K562 (cell line): ENCODE measurements at regions not wholly inside any gene's neighbourhood (a gene's known extent, or its start where the extent isn't known, plus 50 kb on each side); places are given as distances from the start of the nearest gene placed in this dataset.

Experiments
- ATAC-seq: fragments of 200-7000 bp; cut with Tn5 transposase; 3 replicates; pipeline ENCODE4 v1.9.1; 2020; ENCODE audit warnings: moderate library complexity
- BruUV-seq: library from RNA; stranded (reverse); fragments of 400-500 nt; replicated peaks from 2 replicates; lab custom pipeline; 2021; lab: Mats Ljungman, UMichigan
- CTCF ChIA-PET: fragments of 300-600 bp; formaldehyde crosslinking; extraction: SDS; loops from one replicate; lab custom pipeline; 2021; ENCODE audit warnings: low intra/inter-chr PET ratio; lab: Yijun Ruan, JAX
- POLR2A ChIA-PET: fragments of 300-600, 350-650 bp; sonication (Branson Sonifier 250); formaldehyde crosslinking; extraction: SDS; loops from one replicate; lab custom pipeline; 2021; ENCODE audit warnings: antibody characterized with exemption, inconsistent platforms; lab: Yijun Ruan, JAX
- DNase-seq, 4 experiments: peaks; one replicate each; pipeline versions ENCODE4 v3.0.0 to v3.0.0-alpha.2; 2011 to 2018; ENCODE audit warnings: low spot score in 3 of 4, mixed read lengths in 3 of 4; ENCODE audit errors: extremely low read depth in 1 of 4
- FAIRE-seq: peaks from 2 replicates; lab custom pipeline; 2011; peaks lifted over from hg19 to GRCh38; lab: Jason Lieb, UNC
- H2AFZ ChIP-seq: 2 replicates; pipeline ENCODE4 v1.6.0; 2011; ENCODE audit warnings: low read depth, low read length, control low read depth, inconsistent platforms
- H3K27ac ChIP-seq: fragments of 200-600 bp; 3 replicates; pipeline ENCODE4 v1.8.0; 2011; ENCODE audit warnings: low read depth, mild to moderate bottlenecking, control low read depth, inconsistent platforms, low read length, moderate library complexity, mixed read lengths; ENCODE audit errors: extremely low read depth
- H3K27me3 ChIP-seq, 2 experiments: fragments of 300-600 bp in 1 of 2; 2 replicates in 1 of 2; 3 replicates in 1 of 2; pipeline versions ENCODE4 v1.6.0 to v1.8.0; 2011; ENCODE audit warnings: inconsistent platforms in 2 of 2, low read length in 2 of 2, mild to moderate bottlenecking in 1 of 2, mixed read lengths in 1 of 2, moderate library complexity in 1 of 2; ENCODE audit not compliant: control insufficient read depth in 2 of 2, insufficient read depth in 2 of 2
- H3K36me3 ChIP-seq: fragments of 300-600 bp; 3 replicates; pipeline ENCODE4 v1.8.0; 2011; ENCODE audit warnings: mild to moderate bottlenecking, low read length, inconsistent platforms; ENCODE audit not compliant: control insufficient read depth, insufficient read depth
- H3K4me1 ChIP-seq, 2 experiments: fragments of 200-600 bp in 1 of 2; replicated peaks in 1 of 2; 2 replicates in 1 of 2; 3 replicates in 1 of 2; pipeline versions ENCODE4 v1.5.1 to v1.8.0; 2011; ENCODE audit warnings: inconsistent platforms in 2 of 2, low read length in 2 of 2, mild to moderate bottlenecking in 1 of 2, mixed read lengths in 1 of 2, moderate library complexity in 1 of 2; ENCODE audit not compliant: control insufficient read depth in 2 of 2, insufficient read depth in 2 of 2
- H3K4me2 ChIP-seq: 2 replicates; pipeline ENCODE4 v1.6.1; 2011; ENCODE audit warnings: low read length, control low read depth, inconsistent platforms, mixed read lengths; ENCODE audit not compliant: insufficient read depth
- H3K4me3 ChIP-seq: fragments of 200-600 bp; sonication (generic), shearing (Covaris generic); 2 replicates; pipeline ENCODE4 v1.5.1; 2016; ENCODE audit warnings: control low read depth, inconsistent platforms
- H3K79me2 ChIP-seq: fragments of 200-600 bp; 3 replicates; pipeline ENCODE4 v1.8.0; 2011; ENCODE audit warnings: low read length, inconsistent platforms; ENCODE audit not compliant: control insufficient read depth, insufficient read depth
- H3K9ac ChIP-seq, 2 experiments: 2 replicates each; pipeline versions ENCODE4 v1.6.0 to v1.6.1; 2011; ENCODE audit warnings: low read depth in 2 of 2, low read length in 2 of 2, control low read depth in 1 of 2, inconsistent platforms in 1 of 2, mild to moderate bottlenecking in 1 of 2, mixed read lengths in 1 of 2; ENCODE audit not compliant: insufficient read depth in 1 of 2
- H3K9me1 ChIP-seq: one replicate; pipeline ENCODE4 v1.6.0; 2011; ENCODE audit warnings: inconsistent platforms, mild to moderate bottlenecking, low read length, moderate library complexity; ENCODE audit not compliant: control insufficient read depth, insufficient read depth
- H3K9me3 ChIP-seq: replicated peaks from 2 replicates; pipeline ENCODE4 v1.5.1; 2011; ENCODE audit warnings: low read depth, low read length, inconsistent platforms; ENCODE audit not compliant: control insufficient read depth, insufficient read depth
- H4K20me1 ChIP-seq: replicated peaks from 2 replicates; pipeline ENCODE4 v1.6.1; 2011; ENCODE audit warnings: low read length, inconsistent platforms, mixed read lengths; ENCODE audit not compliant: control insufficient read depth, insufficient read depth
- HMG20A ChIP-seq: fragments of 450-650 bp; formaldehyde crosslinking; conservative IDR thresholded peaks from 2 replicates; pipeline ENCODE4 v1.4.0; 2020; ENCODE audit warnings: mild to moderate bottlenecking, mixed read lengths
- ILK ChIP-seq: fragments of 450-650 bp; IDR thresholded peaks from 2 replicates; pipeline ENCODE4 v1.6.1; 2016; ENCODE audit warnings: missing genetic modification characterization, low read depth, mild to moderate bottlenecking, missing compliant biosample characterization, moderate library complexity, borderline replicate concordance
- NCOA4 ChIP-seq: fragments of 450-650 bp; IDR thresholded peaks from 2 replicates; pipeline ENCODE4 v1.6.1; 2018; ENCODE audit warnings: mild to moderate bottlenecking; ENCODE audit not compliant: partially characterized antibody
- RAD51 ChIP-seq: fragments of 450-650 bp; IDR thresholded peaks from 2 replicates; pipeline ENCODE4 v1.7.1; 2016; ENCODE audit warnings: low read depth, mild to moderate bottlenecking, borderline replicate concordance
- TEAD2 ChIP-seq: fragments of 450-650 bp; IDR thresholded peaks from 2 replicates; pipeline ENCODE4 v1.6.1; 2016; ENCODE audit warnings: missing genetic modification characterization, control low read depth, missing compliant biosample characterization
- ZNF766 ChIP-seq: fragments of 200-800 bp; sonication (Bioruptor generic); conservative IDR thresholded peaks from 2 replicates; pipeline ENCODE4 v1.6.1; 2016; ENCODE audit warnings: missing genetic modification characterization, missing compliant biosample characterization
- WGBS: fragments of 100-300 bp; shearing (Covaris generic); methylation state at CpG from one replicate; pipeline ENCODE4 v1.1.6; 2016; ENCODE audit warnings: low coverage, mixed read lengths; ENCODE audit not compliant: insufficient coverage; ENCODE audit errors: missing lambda C conversion rate; 5-methylcytosine and 5-hydroxymethylcytosine counted together
- in situ Hi-C: fragments of 300-500 bp; cut with MboI; formaldehyde crosslinking; loops from 4 replicates; pipeline ENCODE4 v1.15.0; 2018; ENCODE audit warnings: inconsistent platforms, mixed read lengths
- intact Hi-C: fragments of 100-400 bp; cut with micrococcal nuclease; formaldehyde crosslinking; loops from 2 replicates; pipeline ENCODE4 v1.14.2; 2022
- TF ChIP-seq, protein P1 (sequence below): fragments of 250-450 bp; sonication (Bioruptor Pico); IDR thresholded peaks from 2 replicates; pipeline ENCODE4 v1.4.0; 2020

- FAIRE-seq (no peak), ATAC-seq (no peak), DNase-seq (no peak)
- no peak overlapping the region for H3K9ac ChIP-seq
- no peaks in the 10 kb centered on the region for H3K79me2 ChIP-seq
- no peak for TF ChIP-seq TEAD2
- no peak for TF ChIP-seq ILK (tag)
- TF ChIP-seq, protein P1, sequence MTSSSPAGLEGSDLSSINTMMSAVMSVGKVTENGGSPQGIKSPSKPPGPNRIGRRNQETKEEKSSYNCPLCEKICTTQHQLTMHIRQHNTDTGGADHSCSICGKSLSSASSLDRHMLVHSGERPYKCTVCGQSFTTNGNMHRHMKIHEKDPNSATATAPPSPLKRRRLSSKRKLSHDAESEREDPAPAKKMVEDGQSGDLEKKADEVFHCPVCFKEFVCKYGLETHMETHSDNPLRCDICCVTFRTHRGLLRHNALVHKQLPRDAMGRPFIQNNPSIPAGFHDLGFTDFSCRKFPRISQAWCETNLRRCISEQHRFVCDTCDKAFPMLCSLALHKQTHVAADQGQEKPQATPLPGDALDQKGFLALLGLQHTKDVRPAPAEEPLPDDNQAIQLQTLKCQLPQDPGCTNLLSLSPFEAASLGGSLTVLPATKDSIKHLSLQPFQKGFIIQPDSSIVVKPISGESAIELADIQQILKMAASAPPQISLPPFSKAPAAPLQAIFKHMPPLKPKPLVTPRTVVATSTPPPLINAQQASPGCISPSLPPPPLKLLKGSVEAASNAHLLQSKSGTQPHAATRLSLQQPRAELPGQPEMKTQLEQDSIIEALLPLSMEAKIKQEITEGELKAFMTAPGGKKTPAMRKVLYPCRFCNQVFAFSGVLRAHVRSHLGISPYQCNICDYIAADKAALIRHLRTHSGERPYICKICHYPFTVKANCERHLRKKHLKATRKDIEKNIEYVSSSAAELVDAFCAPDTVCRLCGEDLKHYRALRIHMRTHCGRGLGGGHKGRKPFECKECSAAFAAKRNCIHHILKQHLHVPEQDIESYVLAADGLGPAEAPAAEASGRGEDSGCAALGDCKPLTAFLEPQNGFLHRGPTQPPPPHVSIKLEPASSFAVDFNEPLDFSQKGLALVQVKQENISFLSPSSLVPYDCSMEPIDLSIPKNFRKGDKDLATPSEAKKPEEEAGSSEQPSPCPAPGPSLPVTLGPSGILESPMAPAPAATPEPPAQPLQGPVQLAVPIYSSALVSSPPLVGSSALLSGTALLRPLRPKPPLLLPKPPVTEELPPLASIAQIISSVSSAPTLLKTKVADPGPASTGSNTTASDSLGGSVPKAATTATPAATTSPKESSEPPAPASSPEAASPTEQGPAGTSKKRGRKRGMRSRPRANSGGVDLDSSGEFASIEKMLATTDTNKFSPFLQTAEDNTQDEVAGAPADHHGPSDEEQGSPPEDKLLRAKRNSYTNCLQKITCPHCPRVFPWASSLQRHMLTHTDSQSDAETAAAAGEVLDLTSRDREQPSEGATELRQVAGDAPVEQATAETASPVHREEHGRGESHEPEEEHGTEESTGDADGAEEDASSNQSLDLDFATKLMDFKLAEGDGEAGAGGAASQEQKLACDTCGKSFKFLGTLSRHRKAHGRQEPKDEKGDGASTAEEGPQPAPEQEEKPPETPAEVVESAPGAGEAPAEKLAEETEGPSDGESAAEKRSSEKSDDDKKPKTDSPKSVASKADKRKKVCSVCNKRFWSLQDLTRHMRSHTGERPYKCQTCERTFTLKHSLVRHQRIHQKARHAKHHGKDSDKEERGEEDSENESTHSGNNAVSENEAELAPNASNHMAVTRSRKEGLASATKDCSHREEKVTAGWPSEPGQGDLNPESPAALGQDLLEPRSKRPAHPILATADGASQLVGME (CRISPR knock-in tag): no peak
- no peak for TF ChIP-seq ZNF766
- TF ChIP-seq NCOA4: no peak
- no peak for TF ChIP-seq RAD51
- TF ChIP-seq HMG20A: no peak
- intact Hi-C loops (no loop called here), in situ Hi-C loops (no loop called here)
- BruUV-seq: no TSS peak
- peaks cover 0 to 30% of the 10 kb centered on the region in 2 experiments; a peak in 4 of 5 replicates for H3K4me1 ChIP-seq
- no peaks in the 10 kb centered on the region for H3K9me3 ChIP-seq
- no peaks in the 10 kb centered on the region for H3K27me3 ChIP-seq
- no peak overlapping the region for H3K4me3 ChIP-seq
- H3K9me1 ChIP-seq: no peaks in the 10 kb centered on the region
- no peaks in the 10 kb centered on the region for H3K36me3 ChIP-seq
- H2AFZ ChIP-seq: peak overlapping the region; percentile 86; the same call in 1 of the 2 replicates
- H4K20me1 ChIP-seq: no peaks in the 10 kb centered on the region
- 30% methylated on average over 4 of the region's 6 CpGs for WGBS
- POLR2A ChIA-PET: no interaction called here
- no peak overlapping the region for H3K27ac ChIP-seq
- H3K4me2 ChIP-seq: no peak overlapping the region; the same call in 1 of the 2 replicates
- CTCF ChIA-PET: no interaction called here
These were observed 90.2 kb downstream of the NFKBIZ start for GRCh38 chr3:101939361-101940049.
